Endothelial cell of umbilical vein (primary cell): ENCODE measurements at regions not wholly inside any gene's neighbourhood (a gene's known extent, or its start where the extent isn't known, plus 50 kb on each side); places are given as distances from the start of the nearest gene placed in this dataset.

ENCODE experiments used
- BruUV-seq: library from RNA; stranded (reverse); fragments of 400-500 nt; replicated peaks from 2 replicates; lab custom pipeline; 2021; lab: Mats Ljungman, UMichigan
- CTCF ChIA-PET: fragments of 300-600, 350-600 bp; sonication (Branson Sonifier 250); formaldehyde crosslinking; loops from one replicate; lab custom pipeline; 2021; ENCODE audit warnings: antibody characterized with exemption, inconsistent platforms; lab: Charles Lee
- POLR2A ChIA-PET: fragments of 300-600, 350-600 bp; sonication (Branson Sonifier 250); formaldehyde crosslinking; loops from one replicate; lab custom pipeline; 2021; ENCODE audit warnings: antibody characterized with exemption, inconsistent platforms; lab: Charles Lee
- DNase-seq: peaks from one replicate; pipeline ENCODE4 v3.0.0-alpha.2; 2011; ENCODE audit warnings: low read depth, low spot score
- FAIRE-seq: peaks from 2 replicates; lab custom pipeline; 2011; peaks lifted over from hg19 to GRCh38; lab: Jason Lieb, UNC
- H2AFZ ChIP-seq: 2 replicates; pipeline ENCODE4 v1.6.0; 2012; ENCODE audit warnings: low read depth, low read length, control low read depth, inconsistent platforms
- H3K27ac ChIP-seq: 2 replicates; pipeline ENCODE4 v1.5.1; 2011; ENCODE audit warnings: low read depth, mild to moderate bottlenecking, control low read depth, low read length, moderate library complexity; ENCODE audit not compliant: insufficient read depth
- H3K27me3 ChIP-seq, 2 experiments: 2 replicates each; pipeline versions ENCODE4 v1.6.0 to v1.6.1; 2011; ENCODE audit warnings: low read length in 2 of 2, mixed read lengths in 1 of 2; ENCODE audit not compliant: control insufficient read depth in 2 of 2, insufficient read depth in 2 of 2
- H3K36me3 ChIP-seq, 2 experiments: 2 replicates in 1 of 2; 3 replicates in 1 of 2; pipeline ENCODE4 v1.5.1; 2011; ENCODE audit warnings: low read length in 2 of 2, mild to moderate bottlenecking in 1 of 2, moderate library complexity in 1 of 2; ENCODE audit not compliant: control insufficient read depth in 2 of 2, insufficient read depth in 2 of 2; ENCODE audit errors: extremely low read depth in 1 of 2
- H3K4me1 ChIP-seq: 3 replicates; pipeline ENCODE4 v1.5.1; 2011; ENCODE audit warnings: mild to moderate bottlenecking, low read length; ENCODE audit not compliant: control insufficient read depth, insufficient read depth; ENCODE audit errors: extremely low read depth
- H3K4me2 ChIP-seq: 2 replicates; pipeline ENCODE4 v1.6.1; 2011; ENCODE audit warnings: low read length, control low read depth, mixed read lengths; ENCODE audit not compliant: insufficient read depth
- H3K4me3 ChIP-seq, 3 experiments: fragments of 200-600 bp in 1 of 3; sonication (generic), shearing (Covaris generic) in 1 of 3; replicated peaks in 1 of 3; 2 replicates each; pipeline ENCODE4 v1.5.1; 2011 to 2016; ENCODE audit warnings: control low read depth in 3 of 3, low read length in 3 of 3, mild to moderate bottlenecking in 2 of 3, inconsistent platforms in 1 of 3, low read depth in 1 of 3, moderate library complexity in 1 of 3; ENCODE audit not compliant: insufficient read depth in 1 of 3
- H3K79me2 ChIP-seq: 2 replicates; pipeline ENCODE4 v1.6.0; 2012; ENCODE audit warnings: low read length, inconsistent platforms; ENCODE audit not compliant: control insufficient read depth, insufficient read depth
- H3K9ac ChIP-seq: replicated peaks from 2 replicates; pipeline ENCODE3; 2011; ENCODE audit warnings: low read length, control low read depth; ENCODE audit not compliant: insufficient read depth; ENCODE audit errors: extremely low read depth
- H3K9me1 ChIP-seq: replicated peaks from 3 replicates; pipeline ENCODE4 v1.6.0; 2011; ENCODE audit warnings: mild to moderate bottlenecking, low read length; ENCODE audit not compliant: control insufficient read depth, insufficient read depth; ENCODE audit errors: extremely low read depth
- H3K9me3 ChIP-seq: replicated peaks from 2 replicates; pipeline ENCODE4 v1.5.1; 2012; ENCODE audit warnings: low read length, inconsistent platforms; ENCODE audit not compliant: control insufficient read depth, insufficient read depth
- H4K20me1 ChIP-seq: replicated peaks from 2 replicates; pipeline ENCODE3; 2011; ENCODE audit warnings: mild to moderate bottlenecking, low read length; ENCODE audit not compliant: control insufficient read depth, insufficient read depth; ENCODE audit errors: extremely low read depth
- EZH2 ChIP-seq: IDR thresholded peaks from 2 replicates; pipeline ENCODE4 v1.6.1; 2012; ENCODE audit warnings: borderline replicate concordance, low read depth, mild to moderate bottlenecking, moderate library complexity, low read length, inconsistent platforms; ENCODE audit not compliant: severe bottlenecking
- FOS ChIP-seq: IDR thresholded peaks from 2 replicates; pipeline ENCODE4 v1.6.1; 2011; ENCODE audit warnings: mild to moderate bottlenecking, low read length, moderate library complexity, borderline replicate concordance; ENCODE audit not compliant: insufficient read depth
- GATA2 ChIP-seq: IDR thresholded peaks from 2 replicates; pipeline ENCODE4 v1.7.0; 2011; ENCODE audit warnings: low read depth, mild to moderate bottlenecking, moderate library complexity, mixed read lengths, low read length; ENCODE audit not compliant: insufficient read length, insufficient read depth
- JUN ChIP-seq: IDR thresholded peaks from 2 replicates; pipeline ENCODE4 v1.6.1; 2011; ENCODE audit warnings: borderline replicate concordance, low read depth; ENCODE audit not compliant: insufficient read length, insufficient read depth
- MYC ChIP-seq: IDR thresholded peaks from one replicate; pipeline ENCODE4 v1.6.1; 2011; ENCODE audit warnings: mild to moderate bottlenecking, low read depth, low read length
- POLR2A ChIP-seq: IDR thresholded peaks from 2 replicates; pipeline ENCODE4 v1.6.1; 2012; ENCODE audit warnings: low read depth, mild to moderate bottlenecking, control low read depth, low read length
- POLR2AphosphoS5 ChIP-seq: IDR thresholded peaks from 2 replicates; pipeline ENCODE4 v1.6.1; 2012; ENCODE audit warnings: low read depth, mild to moderate bottlenecking, control low read depth, low read length, moderate library complexity; ENCODE audit not compliant: insufficient read depth
- dilution Hi-C: fragments of 300-500 bp; cut with MboI; formaldehyde crosslinking; loops from one replicate; pipeline ENCODE4 v1.15.0; 2019; ENCODE audit warnings: low sequenced_read_pairs; ENCODE audit not compliant: extremely low pct_ligation_motif_present
- intact Hi-C: fragments of 100-400 bp; cut with micrococcal nuclease; formaldehyde crosslinking; loops from one replicate; pipeline ENCODE4 v1.10.0; 2022
- TF ChIP-seq, protein P1 (sequence below): IDR thresholded peaks from 2 replicates; pipeline ENCODE4 v1.6.1; 2011; ENCODE audit not compliant: insufficient read depth, insufficient read length
- TF ChIP-seq, protein P2 (sequence below), 2 donors: IDR thresholded peaks; 1 replicate in 1 of 2; 2 replicates in 1 of 2; pipeline ENCODE4 v1.5.1; 2011; ENCODE audit warnings: low read length in 2 of 2, mild to moderate bottlenecking in 2 of 2, moderate library complexity in 2 of 2, control low read depth in 1 of 2, inconsistent platforms in 1 of 2, low read depth in 1 of 2; ENCODE audit not compliant: insufficient read depth in 1 of 2; ENCODE audit errors: extremely low read depth in 1 of 2

DNA sequence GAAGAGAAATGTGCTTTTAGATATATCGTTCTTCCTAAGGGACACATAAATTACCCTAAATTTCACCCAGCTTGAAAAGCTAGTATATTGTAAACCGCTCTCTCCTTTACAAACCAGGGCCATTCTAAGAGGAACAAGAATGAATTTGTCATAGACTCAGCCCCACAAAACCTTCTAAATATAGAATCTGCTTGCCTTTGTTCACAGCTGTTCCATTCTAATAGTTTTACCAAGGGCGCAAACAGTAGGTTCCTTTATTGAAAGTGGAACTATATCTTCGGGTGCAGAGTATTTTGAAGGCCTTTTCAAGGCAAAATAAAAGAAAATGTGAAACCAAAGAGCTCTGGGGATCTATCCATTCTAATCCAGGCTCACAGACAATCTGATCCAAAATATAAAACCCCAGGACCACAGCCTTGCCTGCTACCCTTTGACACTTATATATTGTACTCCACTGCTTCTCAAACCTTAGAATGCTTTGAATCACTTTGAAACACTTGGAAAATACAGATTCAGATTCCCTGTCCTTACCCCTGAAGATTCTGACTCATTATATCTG, 316.8 kb downstream of the PAX3 start:
- no TSS peak for BruUV-seq
- dilution Hi-C loops (no loop called here), intact Hi-C loops (no loop called here)
- H3K27ac ChIP-seq, result no peak overlapping the region
- no peak overlapping the region for H3K4me3 ChIP-seq
- no peak overlapping the region for H3K4me2 ChIP-seq
- H3K79me2 ChIP-seq, result no peaks in the 10 kb centered on the region
- TF ChIP-seq FOS (no peak), POLR2AphosphoS5 (no peak), EZH2 (no peak)
- TF ChIP-seq, protein P1, sequence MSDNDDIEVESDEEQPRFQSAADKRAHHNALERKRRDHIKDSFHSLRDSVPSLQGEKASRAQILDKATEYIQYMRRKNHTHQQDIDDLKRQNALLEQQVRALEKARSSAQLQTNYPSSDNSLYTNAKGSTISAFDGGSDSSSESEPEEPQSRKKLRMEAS, result no peak
- POLR2A ChIA-PET, result no interaction called here
- H3K27me3 ChIP-seq, result no peaks in the 10 kb centered on the region
- FAIRE-seq (no peak), DNase-seq (no peak)
- H2AFZ ChIP-seq, result no peak overlapping the region
- H4K20me1 ChIP-seq, result no peaks in the 10 kb centered on the region
- CTCF ChIA-PET, result no interaction called here
- H3K9ac ChIP-seq, result no peak overlapping the region
- H3K9me3 ChIP-seq, result no peaks in the 10 kb centered on the region
- H3K4me1 ChIP-seq, result no peaks in the 10 kb centered on the region
- H3K36me3 ChIP-seq, result no peaks in the 10 kb centered on the region
- H3K9me1 ChIP-seq, result no peaks in the 10 kb centered on the region

- FAIRE-seq, result no peak
These were observed 323.6 kb downstream of the PAX3 start for GRCh38 chr2:221975151-221975550.

More at GRCh38 chr2:221975151-221975550, 323.6 kb downstream of the PAX3 start:
- H4K20me1 ChIP-seq, result no peaks in the 10 kb centered on the region
- no peaks in the 10 kb centered on the region for H3K9me3 ChIP-seq
- no peak for TF ChIP-seq GATA2
- TF ChIP-seq EZH2, result no peak
- no peak for TF ChIP-seq JUN
- TF ChIP-seq POLR2A, result no peak
- TF ChIP-seq, protein P1, result no peak
- TF ChIP-seq, protein P2, sequence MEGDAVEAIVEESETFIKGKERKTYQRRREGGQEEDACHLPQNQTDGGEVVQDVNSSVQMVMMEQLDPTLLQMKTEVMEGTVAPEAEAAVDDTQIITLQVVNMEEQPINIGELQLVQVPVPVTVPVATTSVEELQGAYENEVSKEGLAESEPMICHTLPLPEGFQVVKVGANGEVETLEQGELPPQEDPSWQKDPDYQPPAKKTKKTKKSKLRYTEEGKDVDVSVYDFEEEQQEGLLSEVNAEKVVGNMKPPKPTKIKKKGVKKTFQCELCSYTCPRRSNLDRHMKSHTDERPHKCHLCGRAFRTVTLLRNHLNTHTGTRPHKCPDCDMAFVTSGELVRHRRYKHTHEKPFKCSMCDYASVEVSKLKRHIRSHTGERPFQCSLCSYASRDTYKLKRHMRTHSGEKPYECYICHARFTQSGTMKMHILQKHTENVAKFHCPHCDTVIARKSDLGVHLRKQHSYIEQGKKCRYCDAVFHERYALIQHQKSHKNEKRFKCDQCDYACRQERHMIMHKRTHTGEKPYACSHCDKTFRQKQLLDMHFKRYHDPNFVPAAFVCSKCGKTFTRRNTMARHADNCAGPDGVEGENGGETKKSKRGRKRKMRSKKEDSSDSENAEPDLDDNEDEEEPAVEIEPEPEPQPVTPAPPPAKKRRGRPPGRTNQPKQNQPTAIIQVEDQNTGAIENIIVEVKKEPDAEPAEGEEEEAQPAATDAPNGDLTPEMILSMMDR (IDR thresholded peaks at IDR 0.05; ENCODE audit: extremely low read depth in 1 of 2, insufficient read depth in 1 of 2, low read depth in 1 of 2, low read length in 2 of 2), result no peak
- no peak for TF ChIP-seq MYC
- TF ChIP-seq POLR2AphosphoS5, result no peak
- TF ChIP-seq FOS, result no peak
- BruUV-seq, result no TSS peak
- H3K27ac ChIP-seq, result no peak overlapping the region
- no peak overlapping the region for H3K4me2 ChIP-seq
- POLR2A ChIA-PET, result no interaction called here
- CTCF ChIA-PET, result no interaction called here
- H3K79me2 ChIP-seq, result no peaks in the 10 kb centered on the region
- H3K9ac ChIP-seq, result no peak overlapping the region
- H3K36me3 ChIP-seq, result no peaks in the 10 kb centered on the region
- no peak overlapping the region for H3K4me3 ChIP-seq
- H2AFZ ChIP-seq, result no peak overlapping the region
- H3K27me3 ChIP-seq, result no peaks in the 10 kb centered on the region
- dilution Hi-C loops, result no loop called here
- no peaks in the 10 kb centered on the region for H3K9me1 ChIP-seq
- H3K4me1 ChIP-seq, result no peaks in the 10 kb centered on the region
- intact Hi-C loops, result no loop called here
- DNase-seq, result no peak
